ENCODE measurements at regions not wholly inside any gene's neighbourhood (a gene's known extent, or its start where the extent isn't known, plus 50 kb on each side); places are given as distances from the start of the nearest gene placed in this dataset.
"Not testable (repeated sequence)": the region's sequence is repeated elsewhere in the genome, so short reads cannot be mapped to it uniquely, and the experiment has no call there.

- H3K27ac Mint-ChIP-seq: no peak overlapping the region
- peaks cover 72% of the 10 kb centered on the region for H3K9me3 Mint-ChIP-seq
- no peaks in the 10 kb centered on the region for H3K4me1 Mint-ChIP-seq (ENCODE audit: low read depth)
- no peaks in the 10 kb centered on the region for H3K27me3 Mint-ChIP-seq (ENCODE audit: insufficient read depth)
- no peak overlapping the region for H3K4me3 Mint-ChIP-seq
- TF ChIP-seq CTCF (IDR thresholded peaks at IDR 0.05): no peak
- no peak for DNase-seq
- H3K36me3 Mint-ChIP-seq (ENCODE audit: low read depth): no peaks in the 10 kb centered on the region
Observed at GRCh38 chr7:37552030-37552429, 103.4 kb upstream of the ELMO1 start.

GRCh38 chr7:37552439-37552838, 103.8 kb upstream of the ELMO1 start:
- not testable (repeated sequence) for DNase-seq; H3K36me3 Mint-ChIP-seq (ENCODE audit: low read depth); H3K4me3 Mint-ChIP-seq; H3K27me3 Mint-ChIP-seq (ENCODE audit: insufficient read depth); H3K27ac Mint-ChIP-seq; H3K4me1 Mint-ChIP-seq (ENCODE audit: low read depth)
- H3K9me3 Mint-ChIP-seq: peaks cover 72% of the 10 kb centered on the region

GRCh38 chr7:37555528-37555927, 106.9 kb upstream of the ELMO1 start:
- no peaks in the 10 kb centered on the region for H3K27me3 Mint-ChIP-seq (ENCODE audit: insufficient read depth)
- DNase-seq: no peak
- no peaks in the 10 kb centered on the region for H3K36me3 Mint-ChIP-seq (ENCODE audit: low read depth)
- TF ChIP-seq CTCF (IDR thresholded peaks at IDR 0.05): no peak
- no peak overlapping the region for H3K4me3 Mint-ChIP-seq
- H3K27ac Mint-ChIP-seq: no peak overlapping the region
- H3K9me3 Mint-ChIP-seq: peaks cover 60% of the 10 kb centered on the region
- H3K4me1 Mint-ChIP-seq (ENCODE audit: low read depth): no peaks in the 10 kb centered on the region

GRCh38 chr7:37557571-37558209, 109.0 kb upstream of the ELMO1 start:
- no peak for TF ChIP-seq CTCF (IDR thresholded peaks at IDR 0.05)
- no peak for DNase-seq

GRCh38 chr7:37558320-37559096, 109.8 kb upstream of the ELMO1 start:
- no peaks in the 10 kb centered on the region for H3K36me3 Mint-ChIP-seq (ENCODE audit: low read depth)
- no peaks in the 10 kb centered on the region for H3K4me1 Mint-ChIP-seq (ENCODE audit: low read depth)
- no peaks in the 10 kb centered on the region for H3K27me3 Mint-ChIP-seq (ENCODE audit: insufficient read depth)
- no peak overlapping the region for H3K4me3 Mint-ChIP-seq
- H3K27ac Mint-ChIP-seq: no peak overlapping the region
- peaks cover 54% of the 10 kb centered on the region for H3K9me3 Mint-ChIP-seq
- DNase-seq: no peak
- no peak for TF ChIP-seq CTCF (IDR thresholded peaks at IDR 0.05)

More at GRCh38 chr7:37557571-37558209, 109.0 kb upstream of the ELMO1 start:
- Mint-ChIP-seq H3K9me3 (peaks cover 53% of the 10 kb centered on the region), H3K4me3 (no peak overlapping the region), H3K36me3 (ENCODE audit: low read depth) (no peaks in the 10 kb centered on the region), H3K27ac (no peak overlapping the region), H3K27me3 (ENCODE audit: insufficient read depth) (no peaks in the 10 kb centered on the region), H3K4me1 (ENCODE audit: low read depth) (no peaks in the 10 kb centered on the region)

- peaks cover 46% of the 10 kb centered on the region for H3K9me3 Mint-ChIP-seq
- H3K27ac Mint-ChIP-seq: no peak overlapping the region
- no peak for TF ChIP-seq CTCF (IDR thresholded peaks at IDR 0.05)
- no peaks in the 10 kb centered on the region for H3K4me1 Mint-ChIP-seq (ENCODE audit: low read depth)
- H3K27me3 Mint-ChIP-seq (ENCODE audit: insufficient read depth): no peaks in the 10 kb centered on the region; the same call in none of the 2 replicates
- no peak overlapping the region for H3K4me3 Mint-ChIP-seq
- DNase-seq: no peak
- H3K36me3 Mint-ChIP-seq (ENCODE audit: low read depth): no peaks in the 10 kb centered on the region
Observed at GRCh38 chr7:37570145-37570544, 113.4 kb upstream of the GPR141 start.

Data from HFFc6 (cell line).